ENCODE measurements at regions not wholly inside any gene's neighbourhood (a gene's known extent, or its start where the extent isn't known, plus 50 kb on each side); places are given as distances from the start of the nearest gene placed in this dataset.

DNA sequence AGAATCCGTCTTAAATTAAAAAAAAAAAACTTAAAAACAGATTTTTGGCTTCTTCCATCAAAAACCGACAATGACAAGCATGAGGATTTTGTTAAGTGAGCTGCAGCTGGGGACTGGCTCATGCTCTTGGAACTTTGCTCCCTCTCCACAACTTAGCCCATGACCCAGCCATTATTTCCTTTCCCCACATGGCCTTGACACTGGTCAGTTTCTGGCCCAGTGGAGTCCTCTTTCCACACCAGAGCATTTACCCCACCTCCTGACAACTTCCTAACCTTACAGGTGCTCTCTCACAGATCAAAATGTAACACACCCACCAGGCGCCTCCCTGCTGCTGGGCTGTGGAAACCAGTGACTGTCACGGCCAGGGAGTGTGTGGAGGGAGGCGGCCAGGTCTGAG lies 62.7 kb upstream of the ZNF267 start:
- TF ChIP-seq, protein P1, sequence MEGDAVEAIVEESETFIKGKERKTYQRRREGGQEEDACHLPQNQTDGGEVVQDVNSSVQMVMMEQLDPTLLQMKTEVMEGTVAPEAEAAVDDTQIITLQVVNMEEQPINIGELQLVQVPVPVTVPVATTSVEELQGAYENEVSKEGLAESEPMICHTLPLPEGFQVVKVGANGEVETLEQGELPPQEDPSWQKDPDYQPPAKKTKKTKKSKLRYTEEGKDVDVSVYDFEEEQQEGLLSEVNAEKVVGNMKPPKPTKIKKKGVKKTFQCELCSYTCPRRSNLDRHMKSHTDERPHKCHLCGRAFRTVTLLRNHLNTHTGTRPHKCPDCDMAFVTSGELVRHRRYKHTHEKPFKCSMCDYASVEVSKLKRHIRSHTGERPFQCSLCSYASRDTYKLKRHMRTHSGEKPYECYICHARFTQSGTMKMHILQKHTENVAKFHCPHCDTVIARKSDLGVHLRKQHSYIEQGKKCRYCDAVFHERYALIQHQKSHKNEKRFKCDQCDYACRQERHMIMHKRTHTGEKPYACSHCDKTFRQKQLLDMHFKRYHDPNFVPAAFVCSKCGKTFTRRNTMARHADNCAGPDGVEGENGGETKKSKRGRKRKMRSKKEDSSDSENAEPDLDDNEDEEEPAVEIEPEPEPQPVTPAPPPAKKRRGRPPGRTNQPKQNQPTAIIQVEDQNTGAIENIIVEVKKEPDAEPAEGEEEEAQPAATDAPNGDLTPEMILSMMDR (conservative IDR thresholded peaks at IDR 0.05; ENCODE audit: low read depth in 2 of 2), result no peak
- no peak for TF ChIP-seq EZH2 (IDR thresholded peaks at IDR 0.05; ENCODE audit: low read depth, unreplicated experiment)
- TF ChIP-seq, protein P2, sequence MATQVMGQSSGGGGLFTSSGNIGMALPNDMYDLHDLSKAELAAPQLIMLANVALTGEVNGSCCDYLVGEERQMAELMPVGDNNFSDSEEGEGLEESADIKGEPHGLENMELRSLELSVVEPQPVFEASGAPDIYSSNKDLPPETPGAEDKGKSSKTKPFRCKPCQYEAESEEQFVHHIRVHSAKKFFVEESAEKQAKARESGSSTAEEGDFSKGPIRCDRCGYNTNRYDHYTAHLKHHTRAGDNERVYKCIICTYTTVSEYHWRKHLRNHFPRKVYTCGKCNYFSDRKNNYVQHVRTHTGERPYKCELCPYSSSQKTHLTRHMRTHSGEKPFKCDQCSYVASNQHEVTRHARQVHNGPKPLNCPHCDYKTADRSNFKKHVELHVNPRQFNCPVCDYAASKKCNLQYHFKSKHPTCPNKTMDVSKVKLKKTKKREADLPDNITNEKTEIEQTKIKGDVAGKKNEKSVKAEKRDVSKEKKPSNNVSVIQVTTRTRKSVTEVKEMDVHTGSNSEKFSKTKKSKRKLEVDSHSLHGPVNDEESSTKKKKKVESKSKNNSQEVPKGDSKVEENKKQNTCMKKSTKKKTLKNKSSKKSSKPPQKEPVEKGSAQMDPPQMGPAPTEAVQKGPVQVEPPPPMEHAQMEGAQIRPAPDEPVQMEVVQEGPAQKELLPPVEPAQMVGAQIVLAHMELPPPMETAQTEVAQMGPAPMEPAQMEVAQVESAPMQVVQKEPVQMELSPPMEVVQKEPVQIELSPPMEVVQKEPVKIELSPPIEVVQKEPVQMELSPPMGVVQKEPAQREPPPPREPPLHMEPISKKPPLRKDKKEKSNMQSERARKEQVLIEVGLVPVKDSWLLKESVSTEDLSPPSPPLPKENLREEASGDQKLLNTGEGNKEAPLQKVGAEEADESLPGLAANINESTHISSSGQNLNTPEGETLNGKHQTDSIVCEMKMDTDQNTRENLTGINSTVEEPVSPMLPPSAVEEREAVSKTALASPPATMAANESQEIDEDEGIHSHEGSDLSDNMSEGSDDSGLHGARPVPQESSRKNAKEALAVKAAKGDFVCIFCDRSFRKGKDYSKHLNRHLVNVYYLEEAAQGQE (IDR thresholded peaks at IDR 0.05; ENCODE audit: unreplicated experiment), result no peak
- no peak for TF ChIP-seq POLR2AphosphoS5 (IDR thresholded peaks at IDR 0.05; ENCODE audit: low read depth)
- no peak for TF ChIP-seq CREB1 (CRISPR knock-in tag; IDR thresholded peaks at IDR 0.05; ENCODE audit: low read depth)
- no peak for TF ChIP-seq EZH2phosphoT487 (IDR thresholded peaks at IDR 0.05; ENCODE audit: unreplicated experiment)
- no peak for TF ChIP-seq ZNF331 (CRISPR knock-in tag; IDR thresholded peaks at IDR 0.05; ENCODE audit: low read depth)
- TF ChIP-seq, protein P3, sequence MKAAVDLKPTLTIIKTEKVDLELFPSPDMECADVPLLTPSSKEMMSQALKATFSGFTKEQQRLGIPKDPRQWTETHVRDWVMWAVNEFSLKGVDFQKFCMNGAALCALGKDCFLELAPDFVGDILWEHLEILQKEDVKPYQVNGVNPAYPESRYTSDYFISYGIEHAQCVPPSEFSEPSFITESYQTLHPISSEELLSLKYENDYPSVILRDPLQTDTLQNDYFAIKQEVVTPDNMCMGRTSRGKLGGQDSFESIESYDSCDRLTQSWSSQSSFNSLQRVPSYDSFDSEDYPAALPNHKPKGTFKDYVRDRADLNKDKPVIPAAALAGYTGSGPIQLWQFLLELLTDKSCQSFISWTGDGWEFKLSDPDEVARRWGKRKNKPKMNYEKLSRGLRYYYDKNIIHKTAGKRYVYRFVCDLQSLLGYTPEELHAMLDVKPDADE (IDR thresholded peaks at IDR 0.05), result no peak
